SK-N-SH (cell line): ENCODE measurements at regions not wholly inside any gene's neighbourhood (a gene's known extent, or its start where the extent isn't known, plus 50 kb on each side); places are given as distances from the start of the nearest gene placed in this dataset.

Source experiments
- CHD2 ChIP-seq: fragments of 150-350 bp; IDR thresholded peaks from 2 replicates; pipeline ENCODE4 v1.6.1; 2018; ENCODE audit warnings: low read length; ENCODE audit not compliant: partially characterized antibody
- ELF1 ChIP-seq: IDR thresholded peaks from 2 replicates; pipeline ENCODE4 v1.4.0; 2012
- EP300 ChIP-seq, 2 experiments: IDR thresholded peaks; 2 replicates each; pipeline versions ENCODE4 v1.4.0 to v1.6.1; 2012; ENCODE audit warnings: borderline replicate concordance in 1 of 2, low read depth in 1 of 2, low read length in 1 of 2
- EZH2phosphoT487 ChIP-seq: fragments of 200-600 bp; sonication (generic); IDR thresholded peaks from 2 replicates; pipeline ENCODE4 v1.6.1; 2017; ENCODE audit warnings: low read depth, mixed run types, mild to moderate bottlenecking, antibody characterized with exemption, moderate library complexity, borderline replicate concordance
- FOXJ3 ChIP-seq: sonication (generic); formaldehyde crosslinking; IDR thresholded peaks from 2 replicates; pipeline ENCODE4 v1.5.1; 2020; ENCODE audit warnings: mild to moderate bottlenecking, missing genetic modification reagents
- FOXM1 ChIP-seq: IDR thresholded peaks from 2 replicates; pipeline ENCODE4 v1.4.0; 2012; ENCODE audit warnings: low read depth, mild to moderate bottlenecking
- GABPA ChIP-seq: IDR thresholded peaks from 2 replicates; pipeline ENCODE4 v1.4.0; 2012; ENCODE audit warnings: low read depth, mild to moderate bottlenecking
- IRF3 ChIP-seq: fragments of 150-350 bp; IDR thresholded peaks from 2 replicates; pipeline ENCODE4 v1.6.1; 2016; ENCODE audit warnings: mild to moderate bottlenecking, low read depth, low read length
- JUND ChIP-seq: IDR thresholded peaks from 2 replicates; pipeline ENCODE4 v1.4.0; 2012
- NFIC ChIP-seq: IDR thresholded peaks from 2 replicates; pipeline ENCODE4 v1.4.0; 2012; ENCODE audit warnings: borderline replicate concordance
- NRF1 ChIP-seq: IDR thresholded peaks from 2 replicates; pipeline ENCODE4 v1.6.1; 2012; ENCODE audit warnings: low read depth, mild to moderate bottlenecking, low read length
- POLR2AphosphoS5 ChIP-seq: IDR thresholded peaks from 2 replicates; pipeline ENCODE4 v1.6.1; 2012; ENCODE audit warnings: low read depth, low read length
- RAD21 ChIP-seq: IDR thresholded peaks from 2 replicates; pipeline ENCODE4 v1.6.1; 2012; ENCODE audit warnings: mild to moderate bottlenecking, low read length
- RFX5 ChIP-seq: IDR thresholded peaks from 2 replicates; pipeline ENCODE4 v1.6.1; 2012; ENCODE audit warnings: mild to moderate bottlenecking, improper control_type of control experiment, low read length
- RXRA ChIP-seq: IDR thresholded peaks from 2 replicates; pipeline ENCODE4 v1.4.0; 2012; ENCODE audit warnings: low read depth, mild to moderate bottlenecking, borderline replicate concordance
- SIN3A ChIP-seq: IDR thresholded peaks from 2 replicates; pipeline ENCODE4 v1.6.1; 2012; ENCODE audit warnings: low read depth, mild to moderate bottlenecking, low read length, moderate library complexity, borderline replicate concordance
- TAF1 ChIP-seq: IDR thresholded peaks from 2 replicates; pipeline ENCODE4 v1.6.1; 2012; ENCODE audit warnings: low read depth, mild to moderate bottlenecking, low read length, moderate library complexity, borderline replicate concordance
- TCF12 ChIP-seq: IDR thresholded peaks from 2 replicates; pipeline ENCODE4 v1.4.0; 2012
- TEAD4 ChIP-seq: IDR thresholded peaks from 2 replicates; pipeline ENCODE4 v1.4.0; 2012; ENCODE audit warnings: mild to moderate bottlenecking, borderline replicate concordance; ENCODE audit not compliant: insufficient read depth
- USF1 ChIP-seq: IDR thresholded peaks from 2 replicates; pipeline ENCODE4 v1.4.0; 2012; ENCODE audit warnings: low read depth, borderline replicate concordance
- TF ChIP-seq, protein P1 (sequence below): IDR thresholded peaks from 2 replicates; pipeline ENCODE4 v1.4.0; 2012; ENCODE audit warnings: low read depth, borderline replicate concordance
- TF ChIP-seq, protein P2 (sequence below): fragments of 150-350 bp; IDR thresholded peaks from 2 replicates; pipeline ENCODE4 v1.6.1; 2017; ENCODE audit warnings: antibody characterized with exemption, low read length, low read depth, borderline replicate concordance
- TF ChIP-seq, protein P3 (sequence below): IDR thresholded peaks from 2 replicates; pipeline ENCODE4; 2012
- TF ChIP-seq, protein P4 (sequence below): IDR thresholded peaks from 2 replicates; pipeline ENCODE4 v1.4.0; 2012; ENCODE audit warnings: low read depth
- TF ChIP-seq, protein P5 (sequence below): fragments of 200-600 bp; sonication (generic); IDR thresholded peaks from 2 replicates; pipeline ENCODE4 v1.6.1; 2017; ENCODE audit warnings: antibody characterized with exemption, mild to moderate bottlenecking, moderate library complexity

DNA sequence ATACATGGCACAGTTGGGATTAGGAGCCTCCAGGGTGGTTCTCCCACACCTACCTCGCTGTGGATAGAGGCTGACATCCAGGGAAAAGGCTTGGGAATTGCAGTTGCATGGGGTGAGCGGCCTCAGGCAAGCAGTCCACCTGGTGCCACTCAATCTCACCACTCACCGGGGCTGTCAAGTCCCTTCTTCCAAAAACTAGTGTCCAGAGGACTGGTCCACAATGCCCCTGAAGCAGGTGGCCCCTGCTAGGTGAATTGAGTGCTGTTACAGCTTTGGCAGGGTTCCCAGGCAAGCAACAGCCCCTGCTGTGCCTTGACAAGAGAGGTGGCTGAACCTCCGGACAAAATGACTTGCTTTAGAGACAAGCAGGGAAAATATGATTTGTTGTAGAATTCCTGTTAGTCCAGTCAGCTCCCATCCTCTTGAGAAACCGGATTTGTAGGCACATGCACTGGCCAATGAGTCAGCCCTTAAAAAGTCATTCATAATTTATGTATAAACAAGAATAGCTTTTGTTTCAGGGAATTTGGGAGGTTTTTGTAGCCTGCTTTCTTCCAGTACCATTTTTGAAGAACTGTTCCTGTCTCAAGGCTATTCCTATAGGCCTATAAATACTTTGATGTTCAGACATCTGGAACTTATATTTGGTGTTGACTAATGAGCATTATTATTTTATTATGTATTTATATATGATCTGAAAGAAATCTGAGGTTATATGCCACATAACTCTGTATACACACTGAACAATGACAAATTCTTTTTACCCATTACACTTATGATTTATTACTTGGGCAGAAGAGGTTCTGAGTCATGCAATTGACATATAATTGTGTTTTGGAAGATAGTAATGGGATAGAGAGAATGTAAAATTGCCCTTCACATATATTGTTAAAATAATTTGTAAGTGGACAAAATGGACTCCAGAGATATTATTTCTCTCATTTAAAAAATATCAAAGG, 411.1 kb downstream of the ACTL7B start (continued):
- TF ChIP-seq, protein P1, sequence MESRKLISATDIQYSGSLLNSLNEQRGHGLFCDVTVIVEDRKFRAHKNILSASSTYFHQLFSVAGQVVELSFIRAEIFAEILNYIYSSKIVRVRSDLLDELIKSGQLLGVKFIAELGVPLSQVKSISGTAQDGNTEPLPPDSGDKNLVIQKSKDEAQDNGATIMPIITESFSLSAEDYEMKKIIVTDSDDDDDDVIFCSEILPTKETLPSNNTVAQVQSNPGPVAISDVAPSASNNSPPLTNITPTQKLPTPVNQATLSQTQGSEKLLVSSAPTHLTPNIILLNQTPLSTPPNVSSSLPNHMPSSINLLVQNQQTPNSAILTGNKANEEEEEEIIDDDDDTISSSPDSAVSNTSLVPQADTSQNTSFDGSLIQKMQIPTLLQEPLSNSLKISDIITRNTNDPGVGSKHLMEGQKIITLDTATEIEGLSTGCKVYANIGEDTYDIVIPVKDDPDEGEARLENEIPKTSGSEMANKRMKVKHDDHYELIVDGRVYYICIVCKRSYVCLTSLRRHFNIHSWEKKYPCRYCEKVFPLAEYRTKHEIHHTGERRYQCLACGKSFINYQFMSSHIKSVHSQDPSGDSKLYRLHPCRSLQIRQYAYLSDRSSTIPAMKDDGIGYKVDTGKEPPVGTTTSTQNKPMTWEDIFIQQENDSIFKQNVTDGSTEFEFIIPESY = peak; percentile 66; the same call in 1 of the 2 replicates
- TF ChIP-seq RXRA = peak; percentile 45; the same call in 1 of the 2 replicates
- no peak for TF ChIP-seq IRF3
- no peak for TF ChIP-seq FOXJ3 (CRISPR knock-in tag)
- TF ChIP-seq TEAD4 = peak; percentile 91
- no peak; the same call in 1 of the 2 replicates for TF ChIP-seq FOXM1
- peak; percentile 81 for TF ChIP-seq NFIC
- TF ChIP-seq POLR2AphosphoS5 = peak; percentile 31; the same call in 1 of the 2 replicates
- no peak for TF ChIP-seq USF1
- TF ChIP-seq TCF12 = peak; percentile 87
- no peak for TF ChIP-seq EZH2phosphoT487
- peak; percentile 19; the same call in 1 of the 2 replicates for TF ChIP-seq TAF1
- no peak for TF ChIP-seq RFX5
- no peak for TF ChIP-seq ELF1
- TF ChIP-seq CHD2 = no peak
- TF ChIP-seq RAD21 = no peak
- TF ChIP-seq GABPA = no peak
- TF ChIP-seq, protein P2, sequence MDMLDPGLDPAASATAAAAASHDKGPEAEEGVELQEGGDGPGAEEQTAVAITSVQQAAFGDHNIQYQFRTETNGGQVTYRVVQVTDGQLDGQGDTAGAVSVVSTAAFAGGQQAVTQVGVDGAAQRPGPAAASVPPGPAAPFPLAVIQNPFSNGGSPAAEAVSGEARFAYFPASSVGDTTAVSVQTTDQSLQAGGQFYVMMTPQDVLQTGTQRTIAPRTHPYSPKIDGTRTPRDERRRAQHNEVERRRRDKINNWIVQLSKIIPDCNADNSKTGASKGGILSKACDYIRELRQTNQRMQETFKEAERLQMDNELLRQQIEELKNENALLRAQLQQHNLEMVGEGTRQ = no peak
- peak; percentile 50 to 95 for TF ChIP-seq EP300 (IDR thresholded peaks at IDR 0.05; ENCODE audit: borderline replicate concordance in 1 of 2, low read depth in 1 of 2, low read length in 1 of 2)
- TF ChIP-seq NRF1 = no peak
- TF ChIP-seq, protein P3, sequence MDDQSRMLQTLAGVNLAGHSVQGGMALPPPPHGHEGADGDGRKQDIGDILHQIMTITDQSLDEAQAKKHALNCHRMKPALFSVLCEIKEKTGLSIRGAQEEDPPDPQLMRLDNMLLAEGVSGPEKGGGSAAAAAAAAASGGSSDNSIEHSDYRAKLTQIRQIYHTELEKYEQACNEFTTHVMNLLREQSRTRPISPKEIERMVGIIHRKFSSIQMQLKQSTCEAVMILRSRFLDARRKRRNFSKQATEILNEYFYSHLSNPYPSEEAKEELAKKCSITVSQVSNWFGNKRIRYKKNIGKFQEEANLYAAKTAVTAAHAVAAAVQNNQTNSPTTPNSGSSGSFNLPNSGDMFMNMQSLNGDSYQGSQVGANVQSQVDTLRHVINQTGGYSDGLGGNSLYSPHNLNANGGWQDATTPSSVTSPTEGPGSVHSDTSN = peak; percentile 93
- TF ChIP-seq, protein P4, sequence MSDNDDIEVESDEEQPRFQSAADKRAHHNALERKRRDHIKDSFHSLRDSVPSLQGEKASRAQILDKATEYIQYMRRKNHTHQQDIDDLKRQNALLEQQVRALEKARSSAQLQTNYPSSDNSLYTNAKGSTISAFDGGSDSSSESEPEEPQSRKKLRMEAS = peak; percentile 73
- TF ChIP-seq, protein P5, sequence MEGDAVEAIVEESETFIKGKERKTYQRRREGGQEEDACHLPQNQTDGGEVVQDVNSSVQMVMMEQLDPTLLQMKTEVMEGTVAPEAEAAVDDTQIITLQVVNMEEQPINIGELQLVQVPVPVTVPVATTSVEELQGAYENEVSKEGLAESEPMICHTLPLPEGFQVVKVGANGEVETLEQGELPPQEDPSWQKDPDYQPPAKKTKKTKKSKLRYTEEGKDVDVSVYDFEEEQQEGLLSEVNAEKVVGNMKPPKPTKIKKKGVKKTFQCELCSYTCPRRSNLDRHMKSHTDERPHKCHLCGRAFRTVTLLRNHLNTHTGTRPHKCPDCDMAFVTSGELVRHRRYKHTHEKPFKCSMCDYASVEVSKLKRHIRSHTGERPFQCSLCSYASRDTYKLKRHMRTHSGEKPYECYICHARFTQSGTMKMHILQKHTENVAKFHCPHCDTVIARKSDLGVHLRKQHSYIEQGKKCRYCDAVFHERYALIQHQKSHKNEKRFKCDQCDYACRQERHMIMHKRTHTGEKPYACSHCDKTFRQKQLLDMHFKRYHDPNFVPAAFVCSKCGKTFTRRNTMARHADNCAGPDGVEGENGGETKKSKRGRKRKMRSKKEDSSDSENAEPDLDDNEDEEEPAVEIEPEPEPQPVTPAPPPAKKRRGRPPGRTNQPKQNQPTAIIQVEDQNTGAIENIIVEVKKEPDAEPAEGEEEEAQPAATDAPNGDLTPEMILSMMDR = no peak
- TF ChIP-seq JUND = peak; percentile 94
- TF ChIP-seq SIN3A = peak; percentile 84; the same call in 1 of the 2 replicates
